Fibroblast of lung (primary cell): ENCODE measurements at regions not wholly inside any gene's neighbourhood (a gene's known extent, or its start where the extent isn't known, plus 50 kb on each side); places are given as distances from the start of the nearest gene placed in this dataset.
A peak's percentile ranks its signal among the peaks of the same experiment; 100 is the strongest.

Source experiments
- DNase-seq, 2 donors: peaks; one replicate each; pipeline versions ENCODE4 v3.0.0 to v3.0.0-alpha.2; 2010; ENCODE audit warnings: low read depth in 2 of 2
- H2AFZ ChIP-seq: 2 replicates; pipeline ENCODE4 v1.5.1; 2012; ENCODE audit warnings: low read length, control low read depth, inconsistent platforms
- H3K27ac ChIP-seq: 2 replicates; pipeline ENCODE4 v1.5.1; 2011; ENCODE audit warnings: low read length, control low read depth; ENCODE audit not compliant: insufficient read depth
- H3K27me3 ChIP-seq: 2 replicates; pipeline ENCODE4 v1.5.1; 2011; ENCODE audit warnings: mild to moderate bottlenecking, low read length; ENCODE audit not compliant: control insufficient read depth, insufficient read depth
- H3K36me3 ChIP-seq: 2 replicates; pipeline ENCODE4 v1.5.1; 2011; ENCODE audit warnings: low read length; ENCODE audit not compliant: control insufficient read depth, insufficient read depth
- H3K4me1 ChIP-seq: 2 replicates; pipeline ENCODE4 v1.5.1; 2011; ENCODE audit warnings: low read length; ENCODE audit not compliant: control insufficient read depth, insufficient read depth; ENCODE audit errors: extremely low read depth
- H3K4me2 ChIP-seq: 2 replicates; pipeline ENCODE4 v1.5.1; 2011; ENCODE audit warnings: low read length, control low read depth; ENCODE audit not compliant: insufficient read depth; ENCODE audit errors: extremely low read depth
- H3K4me3 ChIP-seq, 4 experiments: fragments of 200-600 bp in 1 of 4; sonication (generic) in 1 of 4; replicated peaks in 1 of 4; 2 replicates each; pipeline ENCODE4 v1.5.1; 2011 to 2016; ENCODE audit warnings: low read length in 4 of 4, low read depth in 3 of 4, mild to moderate bottlenecking in 3 of 4, control low read depth in 2 of 4, inconsistent platforms in 1 of 4, mixed read lengths in 1 of 4; ENCODE audit not compliant: insufficient read depth in 1 of 4; ENCODE audit errors: control extremely low read depth in 1 of 4
- H3K79me2 ChIP-seq: 2 replicates; pipeline ENCODE4 v1.5.1; 2012; ENCODE audit warnings: mild to moderate bottlenecking, low read length, inconsistent platforms; ENCODE audit not compliant: control insufficient read depth, insufficient read depth
- H3K9ac ChIP-seq: 2 replicates; pipeline ENCODE4 v1.5.1; 2011; ENCODE audit warnings: mild to moderate bottlenecking, low read length, control low read depth; ENCODE audit not compliant: insufficient read depth
- H3K9me3 ChIP-seq: 2 replicates; pipeline ENCODE4 v1.5.1; 2012; ENCODE audit warnings: low read depth, low read length; ENCODE audit not compliant: control insufficient read depth, insufficient read depth
- H4K20me1 ChIP-seq: 2 replicates; pipeline ENCODE4 v1.5.1; 2011; ENCODE audit warnings: low read length; ENCODE audit not compliant: control insufficient read depth, insufficient read depth; ENCODE audit errors: extremely low read depth
- EZH2 ChIP-seq: IDR thresholded peaks from 2 replicates; pipeline ENCODE4 v1.5.1; 2012; ENCODE audit warnings: low read length, control low read depth, mild to moderate bottlenecking; ENCODE audit errors: missing control alignments
- TF ChIP-seq, protein P1 (sequence below), 2 donors: IDR thresholded peaks in 1 of 2; conservative IDR thresholded peaks in 1 of 2; 1 replicate in 1 of 2; 2 replicates in 1 of 2; pipeline ENCODE4 v1.5.1; 2011 to 2012; ENCODE audit warnings: low read length in 2 of 2, control low read depth in 1 of 2, inconsistent platforms in 1 of 2, low read depth in 1 of 2, mild to moderate bottlenecking in 1 of 2

DNA sequence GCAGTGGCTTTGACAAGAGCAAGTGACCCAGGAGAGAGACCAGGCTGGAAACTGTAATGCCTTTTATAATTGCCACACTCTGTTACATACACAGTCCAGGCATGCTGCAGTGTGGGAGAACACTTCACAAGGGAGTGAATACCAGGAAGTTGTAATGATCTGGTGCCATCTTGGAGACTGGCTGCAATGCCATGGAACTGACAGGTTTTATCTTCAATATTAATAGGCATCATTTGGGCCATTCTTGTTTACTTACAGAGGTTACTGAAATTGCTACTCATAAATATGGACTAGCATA is 274.3 kb downstream of the AUH start:
- H3K9ac ChIP-seq = no peak overlapping the region
- no peak overlapping the region for H2AFZ ChIP-seq
- no peak overlapping the region for H3K4me3 ChIP-seq
- no peaks in the 10 kb centered on the region for H3K27me3 ChIP-seq
- no peaks in the 10 kb centered on the region for H3K36me3 ChIP-seq
- no peak overlapping the region for H3K4me2 ChIP-seq
- H4K20me1 ChIP-seq = no peaks in the 10 kb centered on the region
- no peaks in the 10 kb centered on the region for H3K4me1 ChIP-seq
- DNase-seq = no peak
- TF ChIP-seq, protein P1, sequence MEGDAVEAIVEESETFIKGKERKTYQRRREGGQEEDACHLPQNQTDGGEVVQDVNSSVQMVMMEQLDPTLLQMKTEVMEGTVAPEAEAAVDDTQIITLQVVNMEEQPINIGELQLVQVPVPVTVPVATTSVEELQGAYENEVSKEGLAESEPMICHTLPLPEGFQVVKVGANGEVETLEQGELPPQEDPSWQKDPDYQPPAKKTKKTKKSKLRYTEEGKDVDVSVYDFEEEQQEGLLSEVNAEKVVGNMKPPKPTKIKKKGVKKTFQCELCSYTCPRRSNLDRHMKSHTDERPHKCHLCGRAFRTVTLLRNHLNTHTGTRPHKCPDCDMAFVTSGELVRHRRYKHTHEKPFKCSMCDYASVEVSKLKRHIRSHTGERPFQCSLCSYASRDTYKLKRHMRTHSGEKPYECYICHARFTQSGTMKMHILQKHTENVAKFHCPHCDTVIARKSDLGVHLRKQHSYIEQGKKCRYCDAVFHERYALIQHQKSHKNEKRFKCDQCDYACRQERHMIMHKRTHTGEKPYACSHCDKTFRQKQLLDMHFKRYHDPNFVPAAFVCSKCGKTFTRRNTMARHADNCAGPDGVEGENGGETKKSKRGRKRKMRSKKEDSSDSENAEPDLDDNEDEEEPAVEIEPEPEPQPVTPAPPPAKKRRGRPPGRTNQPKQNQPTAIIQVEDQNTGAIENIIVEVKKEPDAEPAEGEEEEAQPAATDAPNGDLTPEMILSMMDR (conservative IDR thresholded peaks at IDR 0.05 in 1 of 2, IDR thresholded peaks at IDR 0.05 in 1 of 2; ENCODE audit: low read depth in 1 of 2, low read length in 2 of 2) = no peak
- no peak for TF ChIP-seq EZH2
- no peaks in the 10 kb centered on the region for H3K79me2 ChIP-seq
- no peak overlapping the region for H3K27ac ChIP-seq
- H3K9me3 ChIP-seq = no peaks in the 10 kb centered on the region

DNA sequence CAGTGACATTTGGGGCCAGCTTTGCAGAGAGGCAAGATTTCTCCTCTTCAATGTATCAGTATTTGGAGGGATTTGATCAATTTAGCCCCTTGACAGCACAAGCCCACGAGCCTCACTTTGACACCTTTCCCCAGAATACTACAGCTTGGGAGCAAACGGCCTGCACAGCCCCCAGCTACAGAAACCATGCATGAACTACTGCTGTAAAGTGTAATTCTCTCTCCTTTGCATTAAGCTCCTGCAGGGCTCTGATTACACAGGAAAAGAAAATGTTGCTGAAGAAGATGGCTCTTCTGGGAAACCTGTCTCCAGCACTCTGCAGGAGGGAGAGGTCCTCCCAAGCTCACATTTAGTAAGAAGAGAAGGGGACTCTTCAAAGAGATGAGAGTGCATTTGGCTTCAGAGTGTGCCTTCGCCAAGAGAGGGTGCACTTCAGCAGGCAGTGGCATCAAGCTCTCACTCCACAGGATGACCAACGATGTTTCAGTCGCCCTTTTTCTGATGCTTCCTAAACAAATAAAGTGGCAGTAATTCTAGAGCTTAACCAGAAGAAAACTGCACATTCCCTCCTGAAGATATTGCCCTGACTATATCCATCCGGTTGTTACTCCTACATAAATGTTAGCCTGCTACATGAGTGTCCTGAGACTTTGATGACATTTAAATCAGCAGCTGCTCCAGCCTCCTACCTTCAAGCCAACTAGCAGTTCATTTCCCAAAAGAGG is 272.2 kb downstream of the AUH start:
- no peaks in the 10 kb centered on the region for H3K9me3 ChIP-seq

DNA sequence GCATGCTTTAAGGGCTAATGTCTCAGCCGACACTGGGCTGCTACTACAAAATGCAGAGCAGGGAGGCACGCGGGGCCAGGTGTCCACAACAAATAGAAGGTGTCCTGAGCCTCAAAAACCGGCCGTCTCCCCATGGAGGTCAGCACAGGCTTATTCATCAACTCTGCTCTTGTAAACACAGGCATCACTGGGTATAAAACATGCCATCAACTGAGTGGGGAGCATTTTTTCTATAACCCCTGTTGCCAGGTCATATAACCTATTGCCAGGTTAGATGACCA is 271.6 kb downstream of the AUH start:
- TF ChIP-seq EZH2 = no peak
- TF ChIP-seq, protein P1 (conservative IDR thresholded peaks at IDR 0.05 in 1 of 2, IDR thresholded peaks at IDR 0.05 in 1 of 2; ENCODE audit: low read depth in 1 of 2, low read length in 2 of 2) = no peak
- H3K4me2 ChIP-seq = no peak overlapping the region

More for the DNA sequence above, 272.2 kb downstream of the AUH start:
- no peak overlapping the region for H3K27ac ChIP-seq
- H3K27me3 ChIP-seq = no peaks in the 10 kb centered on the region
- H3K79me2 ChIP-seq = no peaks in the 10 kb centered on the region
- peak; percentile 40 to 83 for DNase-seq
- H3K36me3 ChIP-seq = no peaks in the 10 kb centered on the region
- H3K4me2 ChIP-seq = no peak overlapping the region
- no peak overlapping the region for H3K4me3 ChIP-seq
- TF ChIP-seq, protein P1 (conservative IDR thresholded peaks at IDR 0.05 in 1 of 2, IDR thresholded peaks at IDR 0.05 in 1 of 2; ENCODE audit: low read depth in 1 of 2, low read length in 2 of 2) = peak; percentile 41 to 70
- no peak for TF ChIP-seq EZH2
- no peaks in the 10 kb centered on the region for H4K20me1 ChIP-seq
- H3K9ac ChIP-seq = no peak overlapping the region
- H2AFZ ChIP-seq = no peak overlapping the region
- no peaks in the 10 kb centered on the region for H3K4me1 ChIP-seq

More for the DNA sequence above, 271.6 kb downstream of the AUH start:
- H3K4me3 ChIP-seq = no peak overlapping the region
- no peaks in the 10 kb centered on the region for H3K27me3 ChIP-seq
- no peak overlapping the region for H3K9ac ChIP-seq
- no peak overlapping the region for H2AFZ ChIP-seq
- no peaks in the 10 kb centered on the region for H3K4me1 ChIP-seq
- no peaks in the 10 kb centered on the region for H3K36me3 ChIP-seq
- DNase-seq = no peak
- H4K20me1 ChIP-seq = no peaks in the 10 kb centered on the region
- H3K9me3 ChIP-seq = no peaks in the 10 kb centered on the region
- H3K27ac ChIP-seq = no peak overlapping the region
- no peaks in the 10 kb centered on the region for H3K79me2 ChIP-seq
